ENCODE measurements at regions not wholly inside any gene's neighbourhood (a gene's known extent, or its start where the extent isn't known, plus 50 kb on each side); places are given as distances from the start of the nearest gene placed in this dataset.

DNA sequence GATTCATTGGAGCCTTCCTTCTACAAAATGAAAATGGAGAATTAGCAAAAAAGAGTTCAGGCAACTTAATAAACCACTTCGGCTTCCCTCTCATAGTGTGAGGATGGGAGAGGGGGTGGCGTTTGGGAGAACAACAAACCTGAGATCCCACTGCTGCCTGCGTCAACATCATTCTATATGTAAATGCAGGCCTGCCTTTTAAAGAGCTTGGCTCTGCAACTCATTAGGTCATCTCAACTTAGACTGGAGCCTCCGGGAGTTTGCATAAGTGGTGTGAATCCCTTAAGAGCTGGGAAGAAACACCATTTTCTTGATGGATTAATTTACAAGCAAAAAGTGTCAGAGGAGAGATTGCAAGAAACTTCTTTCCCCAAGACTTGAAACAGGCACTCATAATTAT lies 127.6 kb upstream of the DAB1 start:
- TF ChIP-seq, protein P1, sequence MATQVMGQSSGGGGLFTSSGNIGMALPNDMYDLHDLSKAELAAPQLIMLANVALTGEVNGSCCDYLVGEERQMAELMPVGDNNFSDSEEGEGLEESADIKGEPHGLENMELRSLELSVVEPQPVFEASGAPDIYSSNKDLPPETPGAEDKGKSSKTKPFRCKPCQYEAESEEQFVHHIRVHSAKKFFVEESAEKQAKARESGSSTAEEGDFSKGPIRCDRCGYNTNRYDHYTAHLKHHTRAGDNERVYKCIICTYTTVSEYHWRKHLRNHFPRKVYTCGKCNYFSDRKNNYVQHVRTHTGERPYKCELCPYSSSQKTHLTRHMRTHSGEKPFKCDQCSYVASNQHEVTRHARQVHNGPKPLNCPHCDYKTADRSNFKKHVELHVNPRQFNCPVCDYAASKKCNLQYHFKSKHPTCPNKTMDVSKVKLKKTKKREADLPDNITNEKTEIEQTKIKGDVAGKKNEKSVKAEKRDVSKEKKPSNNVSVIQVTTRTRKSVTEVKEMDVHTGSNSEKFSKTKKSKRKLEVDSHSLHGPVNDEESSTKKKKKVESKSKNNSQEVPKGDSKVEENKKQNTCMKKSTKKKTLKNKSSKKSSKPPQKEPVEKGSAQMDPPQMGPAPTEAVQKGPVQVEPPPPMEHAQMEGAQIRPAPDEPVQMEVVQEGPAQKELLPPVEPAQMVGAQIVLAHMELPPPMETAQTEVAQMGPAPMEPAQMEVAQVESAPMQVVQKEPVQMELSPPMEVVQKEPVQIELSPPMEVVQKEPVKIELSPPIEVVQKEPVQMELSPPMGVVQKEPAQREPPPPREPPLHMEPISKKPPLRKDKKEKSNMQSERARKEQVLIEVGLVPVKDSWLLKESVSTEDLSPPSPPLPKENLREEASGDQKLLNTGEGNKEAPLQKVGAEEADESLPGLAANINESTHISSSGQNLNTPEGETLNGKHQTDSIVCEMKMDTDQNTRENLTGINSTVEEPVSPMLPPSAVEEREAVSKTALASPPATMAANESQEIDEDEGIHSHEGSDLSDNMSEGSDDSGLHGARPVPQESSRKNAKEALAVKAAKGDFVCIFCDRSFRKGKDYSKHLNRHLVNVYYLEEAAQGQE (IDR thresholded peaks at IDR 0.05; ENCODE audit: borderline replicate concordance) = no peak
- TF ChIP-seq, protein P1 (CRISPR knock-in tag; IDR thresholded peaks at IDR 0.05; ENCODE audit: low read depth) = no peak
- TF ChIP-seq, protein P2, sequence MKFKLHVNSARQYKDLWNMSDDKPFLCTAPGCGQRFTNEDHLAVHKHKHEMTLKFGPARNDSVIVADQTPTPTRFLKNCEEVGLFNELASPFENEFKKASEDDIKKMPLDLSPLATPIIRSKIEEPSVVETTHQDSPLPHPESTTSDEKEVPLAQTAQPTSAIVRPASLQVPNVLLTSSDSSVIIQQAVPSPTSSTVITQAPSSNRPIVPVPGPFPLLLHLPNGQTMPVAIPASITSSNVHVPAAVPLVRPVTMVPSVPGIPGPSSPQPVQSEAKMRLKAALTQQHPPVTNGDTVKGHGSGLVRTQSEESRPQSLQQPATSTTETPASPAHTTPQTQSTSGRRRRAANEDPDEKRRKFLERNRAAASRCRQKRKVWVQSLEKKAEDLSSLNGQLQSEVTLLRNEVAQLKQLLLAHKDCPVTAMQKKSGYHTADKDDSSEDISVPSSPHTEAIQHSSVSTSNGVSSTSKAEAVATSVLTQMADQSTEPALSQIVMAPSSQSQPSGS (CRISPR knock-in tag; IDR thresholded peaks at IDR 0.05) = no peak
- TF ChIP-seq RAD21 (CRISPR knock-in tag; conservative IDR thresholded peaks at IDR 0.05 in 1 of 2, IDR thresholded peaks at IDR 0.05 in 1 of 2) (no peak), MAFK (IDR thresholded peaks at IDR 0.05; ENCODE audit: low read length) (no peak), ZNF134 (CRISPR knock-in tag; conservative IDR thresholded peaks at IDR 0.05) (no peak), CTCF (IDR thresholded peaks at IDR 0.05 in 2 of 3, conservative IDR thresholded peaks at IDR 0.05 in 1 of 3; ENCODE audit: insufficient read depth in 2 of 3, low read depth in 1 of 3, low read length in 3 of 3) (no peak), SIN3A (IDR thresholded peaks at IDR 0.05; ENCODE audit: borderline replicate concordance in 2 of 2, control insufficient read depth in 1 of 2, low read depth in 2 of 2, low read length in 2 of 2) (no peak), CC2D1A (IDR thresholded peaks at IDR 0.05) (no peak)
- TF ChIP-seq, protein P3, sequence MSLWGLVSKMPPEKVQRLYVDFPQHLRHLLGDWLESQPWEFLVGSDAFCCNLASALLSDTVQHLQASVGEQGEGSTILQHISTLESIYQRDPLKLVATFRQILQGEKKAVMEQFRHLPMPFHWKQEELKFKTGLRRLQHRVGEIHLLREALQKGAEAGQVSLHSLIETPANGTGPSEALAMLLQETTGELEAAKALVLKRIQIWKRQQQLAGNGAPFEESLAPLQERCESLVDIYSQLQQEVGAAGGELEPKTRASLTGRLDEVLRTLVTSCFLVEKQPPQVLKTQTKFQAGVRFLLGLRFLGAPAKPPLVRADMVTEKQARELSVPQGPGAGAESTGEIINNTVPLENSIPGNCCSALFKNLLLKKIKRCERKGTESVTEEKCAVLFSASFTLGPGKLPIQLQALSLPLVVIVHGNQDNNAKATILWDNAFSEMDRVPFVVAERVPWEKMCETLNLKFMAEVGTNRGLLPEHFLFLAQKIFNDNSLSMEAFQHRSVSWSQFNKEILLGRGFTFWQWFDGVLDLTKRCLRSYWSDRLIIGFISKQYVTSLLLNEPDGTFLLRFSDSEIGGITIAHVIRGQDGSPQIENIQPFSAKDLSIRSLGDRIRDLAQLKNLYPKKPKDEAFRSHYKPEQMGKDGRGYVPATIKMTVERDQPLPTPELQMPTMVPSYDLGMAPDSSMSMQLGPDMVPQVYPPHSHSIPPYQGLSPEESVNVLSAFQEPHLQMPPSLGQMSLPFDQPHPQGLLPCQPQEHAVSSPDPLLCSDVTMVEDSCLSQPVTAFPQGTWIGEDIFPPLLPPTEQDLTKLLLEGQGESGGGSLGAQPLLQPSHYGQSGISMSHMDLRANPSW (CRISPR knock-in tag; IDR thresholded peaks at IDR 0.05) = no peak

Data from K562 (cell line).